NCI-H2107 (cell line): ENCODE measurements at regions not wholly inside any gene's neighbourhood (a gene's known extent, or its start where the extent isn't known, plus 50 kb on each side); places are given as distances from the start of the nearest gene placed in this dataset.
A peak's percentile ranks its signal among the peaks of the same experiment; 100 is the strongest.

ENCODE experiments used
- DNase-seq: peaks from one replicate; lab custom pipeline; 2025; lab: John Stamatoyannopoulos, UW

- DNase-seq, result no peak
Observed at GRCh38 chr9:127553793-127554192, 58.3 kb upstream of the STXBP1 start.

GRCh38 chr9:127554966-127555839 lies 56.9 kb upstream of the STXBP1 start:
- DNase-seq, result no peak

DNA sequence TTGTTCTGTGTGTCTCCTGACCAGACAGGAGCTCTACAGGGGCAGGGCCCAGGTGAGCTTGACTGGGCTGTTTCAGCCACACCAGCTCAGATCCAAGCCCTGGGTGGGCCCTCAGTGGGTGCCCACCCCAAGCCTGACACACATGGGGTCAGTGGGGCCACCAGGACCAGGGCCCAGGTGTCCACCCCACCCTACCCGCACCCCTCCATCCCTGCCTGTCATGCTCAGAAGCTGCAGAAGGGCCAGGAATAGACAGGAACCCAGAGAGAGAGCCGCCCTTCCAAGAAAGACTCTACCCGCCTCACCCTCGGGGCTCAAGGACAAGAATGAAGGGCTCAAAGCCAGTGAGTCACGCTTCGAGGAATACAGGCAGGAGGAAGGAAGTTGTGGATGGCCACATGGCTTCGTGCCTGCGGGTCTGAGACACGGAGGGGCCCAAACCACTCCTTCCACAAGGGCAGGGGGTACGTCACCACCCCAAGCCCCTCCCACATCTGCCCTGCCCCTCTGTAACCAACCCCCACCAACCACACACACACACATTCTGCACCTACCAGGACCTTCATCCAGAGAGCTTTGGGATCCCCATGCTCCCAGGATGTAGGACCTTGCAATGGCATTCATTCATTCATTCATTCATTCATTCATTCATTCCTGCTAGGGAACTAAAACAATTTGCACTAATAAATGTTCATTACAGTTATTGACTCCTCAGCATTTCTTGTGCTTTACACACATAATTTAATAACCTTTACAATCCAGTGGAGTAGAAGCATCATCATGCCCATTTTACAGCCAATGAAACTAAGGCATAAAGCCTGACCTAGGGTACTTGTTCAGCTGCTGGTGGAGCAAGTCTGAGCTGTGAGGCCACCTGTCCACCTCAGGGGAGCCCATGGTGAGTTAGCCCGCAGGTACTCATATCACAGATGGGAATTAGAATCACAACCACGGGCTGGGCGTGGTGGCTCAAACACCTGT lies 55.9 kb upstream of the STXBP1 start:
- no peak for DNase-seq

DNA sequence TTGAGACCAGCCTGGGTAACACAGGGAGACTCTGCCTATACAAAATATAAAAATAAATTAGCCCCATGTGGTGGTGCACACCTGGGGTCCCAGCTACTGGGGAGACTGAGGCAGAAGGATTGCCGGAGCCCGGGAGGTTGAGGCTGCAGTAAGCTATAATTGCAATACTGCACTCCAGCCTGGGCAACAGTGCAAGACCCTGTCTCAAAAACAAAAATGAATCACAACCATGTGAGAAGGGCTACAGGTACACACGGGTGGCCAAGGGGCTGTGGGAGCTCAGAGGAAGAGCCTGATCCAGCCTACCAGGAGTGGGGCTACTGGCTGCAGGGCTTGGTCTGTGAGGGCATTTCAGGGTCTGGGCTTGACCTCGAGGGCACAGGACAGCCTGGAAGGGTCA lies 55.2 kb upstream of the STXBP1 start:
- no peak for DNase-seq

- DNase-seq, result no peak
Observed at GRCh38 chr9:127557466-127557869, 54.6 kb upstream of the STXBP1 start.

DNA sequence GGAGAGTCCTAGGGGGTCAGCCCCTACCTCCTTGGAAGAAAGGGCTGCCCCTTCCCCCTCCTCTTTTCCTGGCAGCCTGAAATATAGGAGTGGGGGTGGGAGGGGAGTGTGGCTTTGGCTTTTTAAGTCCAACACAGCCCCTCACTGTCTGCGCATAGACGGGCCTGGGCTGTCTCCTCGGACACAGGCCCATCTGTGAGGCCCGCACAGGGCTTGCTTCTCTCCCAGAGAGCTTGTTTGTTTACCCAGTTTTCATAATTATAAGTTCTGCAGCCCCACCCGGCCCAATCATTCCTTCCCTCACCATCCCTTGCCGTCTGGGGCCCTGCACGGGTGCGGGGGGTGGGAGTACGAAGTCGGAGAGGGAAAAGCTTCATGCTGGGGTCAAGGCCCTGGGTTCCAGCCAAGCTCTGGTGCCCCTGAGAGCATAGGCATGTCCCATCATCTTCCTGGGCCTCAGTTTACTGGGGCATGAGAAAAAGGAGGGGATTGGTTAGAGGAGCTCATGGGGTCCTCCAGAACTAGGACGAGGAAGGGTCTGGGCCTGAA lies 54.0 kb upstream of the STXBP1 start:
- no peak for DNase-seq

- peak; percentile 45 for DNase-seq
Observed at GRCh38 chr9:127558581-127559246, 53.4 kb upstream of the STXBP1 start.

GRCh38 chr9:127559247-127559680 lies 52.8 kb upstream of the STXBP1 start:
- DNase-seq, result no peak

DNA sequence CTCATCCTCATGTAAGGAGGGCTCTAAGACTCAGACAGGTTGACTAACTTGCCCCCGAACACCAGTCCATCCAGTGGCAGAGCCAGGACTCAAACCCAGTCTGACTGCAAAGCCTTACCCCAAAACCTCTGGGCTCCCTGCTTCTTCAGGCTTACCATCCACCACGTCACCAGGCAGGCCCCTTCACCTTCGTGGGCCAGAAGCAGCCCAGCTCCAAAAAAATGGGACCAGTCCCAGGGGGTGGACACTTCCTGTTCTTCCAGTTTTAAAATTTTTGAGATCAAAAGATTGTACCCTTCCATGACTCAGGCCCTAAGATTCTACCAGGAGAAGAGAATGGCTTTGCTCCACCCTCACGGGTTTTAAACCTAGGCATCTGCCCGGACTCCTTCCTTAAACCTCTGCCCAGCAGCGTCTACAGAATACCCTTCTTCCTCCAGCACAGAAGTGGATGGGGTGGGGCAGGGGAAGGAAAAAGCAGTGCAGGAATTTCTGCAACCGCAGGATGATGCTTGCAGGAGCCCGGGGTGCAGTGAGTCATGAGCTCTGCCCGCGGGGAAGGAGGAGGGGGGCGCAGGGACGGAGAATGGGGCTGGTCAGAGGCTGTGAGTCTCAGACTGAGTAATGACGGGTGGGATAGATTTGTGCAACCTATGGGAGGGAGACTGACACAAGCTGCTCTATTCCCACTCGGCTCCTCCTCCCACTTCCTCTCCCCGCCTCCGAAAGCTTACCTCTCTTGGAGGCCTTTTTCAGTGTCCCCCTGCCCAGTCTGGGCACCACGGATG lies 50.4 kb upstream of the STXBP1 start:
- no peak for DNase-seq
